Iris pigment epithelial cell (primary cell): ENCODE measurements at regions not wholly inside any gene's neighbourhood (a gene's known extent, or its start where the extent isn't known, plus 50 kb on each side); places are given as distances from the start of the nearest gene placed in this dataset.

Experiments
- DNase-seq: peaks from one replicate; pipeline ENCODE4 v3.0.0-alpha.2; 2011; ENCODE audit warnings: low read depth

- DNase-seq, result peak; percentile 100
Observed at GRCh38 chr13:105442949-105443699, 1092.3 kb downstream of the EFNB2 start.

GRCh38 chr13:105442040-105442439 is 1093.4 kb downstream of the EFNB2 start:
- DNase-seq, result no peak

GRCh38 chr13:105441051-105441750 is 1094.3 kb downstream of the EFNB2 start:
- DNase-seq, result peak; percentile 65

- no peak for DNase-seq
Observed at GRCh38 chr13:105436943-105437342, 1098.5 kb downstream of the EFNB2 start.

GRCh38 chr13:105432438-105432837 is 1103.0 kb downstream of the EFNB2 start:
- DNase-seq, result no peak

GRCh38 chr13:105428811-105429210 is 1106.7 kb downstream of the EFNB2 start:
- DNase-seq, result peak; percentile 80

GRCh38 chr13:105426441-105426840 is 1109.0 kb downstream of the EFNB2 start:
- DNase-seq, result no peak

- DNase-seq, result no peak
Observed at GRCh38 chr13:105414639-105415038, 1120.8 kb downstream of the EFNB2 start.

- DNase-seq, result no peak
Observed at GRCh38 chr13:105412171-105412570, 1123.3 kb downstream of the EFNB2 start.

GRCh38 chr13:105410602-105411001 is 1124.9 kb downstream of the EFNB2 start:
- peak; percentile 10 for DNase-seq

- no peak for DNase-seq
Observed at GRCh38 chr13:105406551-105406950, 1128.9 kb downstream of the EFNB2 start.

GRCh38 chr13:105403086-105403485 is 1132.4 kb downstream of the EFNB2 start:
- no peak for DNase-seq

GRCh38 chr13:105395041-105395440 is 1140.4 kb downstream of the EFNB2 start:
- DNase-seq, result no peak

- no peak for DNase-seq
Observed at GRCh38 chr13:105389373-105389772, 1146.1 kb downstream of the EFNB2 start.

- no peak for DNase-seq
Observed at GRCh38 chr13:105377452-105377851, 1158.0 kb downstream of the EFNB2 start.

GRCh38 chr13:105370011-105370650 is 1165.3 kb downstream of the EFNB2 start:
- peak; percentile 31 for DNase-seq

GRCh38 chr13:105368781-105369180 is 1166.7 kb downstream of the EFNB2 start:
- DNase-seq, result no peak

- no peak for DNase-seq
Observed at GRCh38 chr13:105365831-105366230, 1169.6 kb downstream of the EFNB2 start.

GRCh38 chr13:105365021-105365550 is 1170.4 kb downstream of the EFNB2 start:
- DNase-seq, result no peak

GRCh38 chr13:105364191-105364590 is 1171.3 kb downstream of the EFNB2 start:
- DNase-seq, result no peak

- DNase-seq, result peak; percentile 16
Observed at GRCh38 chr13:105363261-105364190, 1171.9 kb downstream of the EFNB2 start.

- DNase-seq, result no peak
Observed at GRCh38 chr13:105353654-105354053, 1181.8 kb downstream of the EFNB2 start.
